Retinal pigment epithelial cell (primary cell): ENCODE measurements at regions not wholly inside any gene's neighbourhood (a gene's known extent, or its start where the extent isn't known, plus 50 kb on each side); places are given as distances from the start of the nearest gene placed in this dataset.

ENCODE experiments used
- DNase-seq: peaks from one replicate; pipeline ENCODE4 v3.0.0-alpha.2; 2010; ENCODE audit warnings: low read depth
- H3K4me3 ChIP-seq: 2 replicates; pipeline ENCODE4 v1.5.1; 2011; ENCODE audit warnings: mild to moderate bottlenecking, low read length, control low read depth, moderate library complexity
- CTCF ChIP-seq: conservative IDR thresholded peaks from 2 replicates; pipeline ENCODE4 v1.5.1; 2011; ENCODE audit warnings: low read depth, low read length, control low read depth, inconsistent platforms

- no peak for DNase-seq
- no peak overlapping the region for H3K4me3 ChIP-seq
Measured at GRCh38 chr18:61973273-61974115, 80.7 kb upstream of the RNF152 start.

GRCh38 chr18:61972389-61973264 is 79.8 kb upstream of the RNF152 start:
- DNase-seq: no peak
- no peak overlapping the region for H3K4me3 ChIP-seq
- TF ChIP-seq CTCF: no peak

More at GRCh38 chr18:61973273-61974115, 80.7 kb upstream of the RNF152 start:
- TF ChIP-seq CTCF: no peak

- no peak for TF ChIP-seq CTCF
- no peak overlapping the region for H3K4me3 ChIP-seq
- no peak for DNase-seq
Measured at GRCh38 chr18:61967252-61967891, 74.6 kb upstream of the RNF152 start.

- no peak overlapping the region for H3K4me3 ChIP-seq
- no peak for TF ChIP-seq CTCF
- DNase-seq: no peak
Measured at GRCh38 chr18:61965311-61965710, 72.5 kb upstream of the RNF152 start.

GRCh38 chr18:61964616-61965015 is 71.8 kb upstream of the RNF152 start:
- no peak for TF ChIP-seq CTCF
- H3K4me3 ChIP-seq: no peak overlapping the region
- DNase-seq: no peak

- no peak for TF ChIP-seq CTCF
- DNase-seq: no peak
- no peak overlapping the region for H3K4me3 ChIP-seq
Measured at GRCh38 chr18:61963705-61964104, 70.9 kb upstream of the RNF152 start.
